ENCODE measurements at regions not wholly inside any gene's neighbourhood (a gene's known extent, or its start where the extent isn't known, plus 50 kb on each side); places are given as distances from the start of the nearest gene placed in this dataset.

DNA sequence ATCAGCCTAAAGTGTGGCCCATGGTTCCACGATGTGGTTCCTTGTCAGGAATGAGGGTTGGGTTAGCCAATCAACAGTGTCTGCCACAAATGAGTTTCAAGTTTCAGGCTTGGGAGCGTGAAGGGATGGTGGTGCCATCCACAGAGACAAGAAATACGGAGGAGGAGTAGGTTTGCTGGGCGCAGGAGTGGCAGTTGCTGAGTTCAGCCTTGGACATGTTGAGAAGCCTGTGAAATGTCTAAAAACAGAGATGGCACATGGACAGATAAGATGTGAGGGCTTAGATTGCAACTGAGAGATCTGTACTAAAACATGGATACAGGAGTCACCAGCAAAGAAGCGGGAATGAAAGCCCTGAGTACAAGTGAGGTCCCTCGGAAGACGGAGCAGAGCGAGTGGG, 481.0 kb downstream of the BCOR start:
- TF ChIP-seq, protein P1, sequence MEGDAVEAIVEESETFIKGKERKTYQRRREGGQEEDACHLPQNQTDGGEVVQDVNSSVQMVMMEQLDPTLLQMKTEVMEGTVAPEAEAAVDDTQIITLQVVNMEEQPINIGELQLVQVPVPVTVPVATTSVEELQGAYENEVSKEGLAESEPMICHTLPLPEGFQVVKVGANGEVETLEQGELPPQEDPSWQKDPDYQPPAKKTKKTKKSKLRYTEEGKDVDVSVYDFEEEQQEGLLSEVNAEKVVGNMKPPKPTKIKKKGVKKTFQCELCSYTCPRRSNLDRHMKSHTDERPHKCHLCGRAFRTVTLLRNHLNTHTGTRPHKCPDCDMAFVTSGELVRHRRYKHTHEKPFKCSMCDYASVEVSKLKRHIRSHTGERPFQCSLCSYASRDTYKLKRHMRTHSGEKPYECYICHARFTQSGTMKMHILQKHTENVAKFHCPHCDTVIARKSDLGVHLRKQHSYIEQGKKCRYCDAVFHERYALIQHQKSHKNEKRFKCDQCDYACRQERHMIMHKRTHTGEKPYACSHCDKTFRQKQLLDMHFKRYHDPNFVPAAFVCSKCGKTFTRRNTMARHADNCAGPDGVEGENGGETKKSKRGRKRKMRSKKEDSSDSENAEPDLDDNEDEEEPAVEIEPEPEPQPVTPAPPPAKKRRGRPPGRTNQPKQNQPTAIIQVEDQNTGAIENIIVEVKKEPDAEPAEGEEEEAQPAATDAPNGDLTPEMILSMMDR (IDR thresholded peaks at IDR 0.05 in 2 of 3, conservative IDR thresholded peaks at IDR 0.05 in 1 of 3; ENCODE audit: borderline replicate concordance in 1 of 3, insufficient read depth in 1 of 3, low read depth in 2 of 3, low read length in 2 of 3) = no peak
- TF ChIP-seq EZH2 (IDR thresholded peaks at IDR 0.05) = no peak
- no peak for TF ChIP-seq ZFX (IDR thresholded peaks at IDR 0.05)
- TF ChIP-seq, protein P2, sequence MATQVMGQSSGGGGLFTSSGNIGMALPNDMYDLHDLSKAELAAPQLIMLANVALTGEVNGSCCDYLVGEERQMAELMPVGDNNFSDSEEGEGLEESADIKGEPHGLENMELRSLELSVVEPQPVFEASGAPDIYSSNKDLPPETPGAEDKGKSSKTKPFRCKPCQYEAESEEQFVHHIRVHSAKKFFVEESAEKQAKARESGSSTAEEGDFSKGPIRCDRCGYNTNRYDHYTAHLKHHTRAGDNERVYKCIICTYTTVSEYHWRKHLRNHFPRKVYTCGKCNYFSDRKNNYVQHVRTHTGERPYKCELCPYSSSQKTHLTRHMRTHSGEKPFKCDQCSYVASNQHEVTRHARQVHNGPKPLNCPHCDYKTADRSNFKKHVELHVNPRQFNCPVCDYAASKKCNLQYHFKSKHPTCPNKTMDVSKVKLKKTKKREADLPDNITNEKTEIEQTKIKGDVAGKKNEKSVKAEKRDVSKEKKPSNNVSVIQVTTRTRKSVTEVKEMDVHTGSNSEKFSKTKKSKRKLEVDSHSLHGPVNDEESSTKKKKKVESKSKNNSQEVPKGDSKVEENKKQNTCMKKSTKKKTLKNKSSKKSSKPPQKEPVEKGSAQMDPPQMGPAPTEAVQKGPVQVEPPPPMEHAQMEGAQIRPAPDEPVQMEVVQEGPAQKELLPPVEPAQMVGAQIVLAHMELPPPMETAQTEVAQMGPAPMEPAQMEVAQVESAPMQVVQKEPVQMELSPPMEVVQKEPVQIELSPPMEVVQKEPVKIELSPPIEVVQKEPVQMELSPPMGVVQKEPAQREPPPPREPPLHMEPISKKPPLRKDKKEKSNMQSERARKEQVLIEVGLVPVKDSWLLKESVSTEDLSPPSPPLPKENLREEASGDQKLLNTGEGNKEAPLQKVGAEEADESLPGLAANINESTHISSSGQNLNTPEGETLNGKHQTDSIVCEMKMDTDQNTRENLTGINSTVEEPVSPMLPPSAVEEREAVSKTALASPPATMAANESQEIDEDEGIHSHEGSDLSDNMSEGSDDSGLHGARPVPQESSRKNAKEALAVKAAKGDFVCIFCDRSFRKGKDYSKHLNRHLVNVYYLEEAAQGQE (IDR thresholded peaks at IDR 0.05; ENCODE audit: low read depth) = no peak
- TF ChIP-seq, protein P3, sequence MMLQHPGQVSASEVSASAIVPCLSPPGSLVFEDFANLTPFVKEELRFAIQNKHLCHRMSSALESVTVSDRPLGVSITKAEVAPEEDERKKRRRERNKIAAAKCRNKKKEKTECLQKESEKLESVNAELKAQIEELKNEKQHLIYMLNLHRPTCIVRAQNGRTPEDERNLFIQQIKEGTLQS (IDR thresholded peaks at IDR 0.05) = no peak

Data from HCT116 (cell line).